Right lung (tissue), 2 donors: ENCODE measurements at regions not wholly inside any gene's neighbourhood (a gene's known extent, or its start where the extent isn't known, plus 50 kb on each side); places are given as distances from the start of the nearest gene placed in this dataset.
A peak's percentile ranks its signal among the peaks of the same experiment; 100 is the strongest.
"Not testable (repeated sequence)": the region's sequence is repeated elsewhere in the genome, so short reads cannot be mapped to it uniquely, and the experiment has no call there.

ENCODE experiments used
- DNase-seq, 2 donors: peaks; one replicate each; pipeline ENCODE4 v3.0.0-alpha.2; 2013

- DNase-seq = no peak
Measured at GRCh38 chr3:72660270-72661114, 187.8 kb downstream of the SHQ1 start.

- DNase-seq = no peak
Measured at GRCh38 chr3:72659596-72659995, 188.6 kb downstream of the SHQ1 start.

- no peak for DNase-seq
Measured at GRCh38 chr3:72659188-72659587, 189.1 kb downstream of the SHQ1 start.

- no peak for DNase-seq
Measured at GRCh38 chr3:72658466-72659100, 189.7 kb downstream of the SHQ1 start.

DNA sequence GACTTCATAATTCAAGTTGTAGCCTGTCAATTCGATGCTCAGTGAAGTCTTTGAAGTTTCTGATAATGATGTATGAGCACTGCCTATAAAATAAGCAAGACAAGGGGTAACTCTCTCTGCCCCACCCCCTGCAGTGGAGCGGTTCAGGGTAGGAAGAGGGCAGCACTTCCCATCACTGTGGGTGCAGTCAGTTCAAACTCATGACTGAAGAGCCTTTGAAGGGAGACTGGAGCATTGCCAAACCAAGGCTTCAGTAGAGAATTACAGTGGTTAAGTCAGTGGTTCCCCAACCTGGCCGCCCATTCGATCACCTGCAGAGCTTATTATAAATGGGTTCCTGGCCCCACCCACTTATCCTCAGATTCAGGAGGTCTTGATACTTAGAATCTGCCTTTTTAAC, 190.6 kb downstream of the SHQ1 start:
- no peak for DNase-seq

DNA sequence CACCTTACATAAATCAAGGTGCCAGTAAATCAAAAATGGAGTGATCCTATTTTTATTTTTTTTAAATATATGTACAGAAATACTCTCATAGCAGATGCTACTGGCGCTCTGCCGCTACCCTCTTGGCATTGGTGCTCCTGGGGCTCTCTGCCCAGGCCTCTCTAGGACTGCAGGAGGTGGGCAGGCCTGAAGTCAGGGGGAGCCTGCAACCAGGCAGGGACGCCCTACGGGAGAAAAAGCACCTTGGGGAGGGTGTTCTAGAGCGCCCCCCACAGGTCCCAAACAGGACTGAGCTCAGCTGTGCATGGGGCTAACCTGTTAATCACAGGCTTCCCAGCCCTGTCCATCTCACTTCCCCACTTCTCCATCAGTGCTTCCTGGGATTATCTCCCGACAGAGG, 192.5 kb downstream of the SHQ1 start:
- DNase-seq = no peak

- DNase-seq = peak; percentile 25 to 42
Measured at GRCh38 chr3:72655131-72655551, 193.1 kb downstream of the SHQ1 start.

- no peak for DNase-seq
Measured at GRCh38 chr3:72652395-72652794, 195.8 kb downstream of the SHQ1 start.

DNA sequence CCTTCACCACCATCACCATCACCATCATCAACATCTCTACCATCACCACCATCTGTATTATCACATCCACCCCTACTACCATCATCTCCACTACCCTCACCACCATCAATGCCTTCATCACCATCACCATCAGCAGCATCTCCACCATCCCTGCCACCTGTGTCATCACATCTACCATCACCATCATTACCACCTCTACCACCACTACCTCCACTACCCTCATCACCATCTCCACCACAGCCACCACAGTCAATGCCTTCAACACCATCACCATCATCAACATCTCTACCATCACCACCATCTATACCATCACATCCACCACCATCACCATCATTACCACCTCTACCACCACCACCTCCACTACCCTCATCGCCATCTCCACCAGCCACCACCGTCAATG, 196.7 kb downstream of the SHQ1 start:
- no peak for DNase-seq

GRCh38 chr3:72646263-72646662, 202.0 kb downstream of the SHQ1 start:
- DNase-seq = no peak

GRCh38 chr3:72643635-72644034, 204.6 kb downstream of the SHQ1 start:
- DNase-seq = not testable (repeated sequence)

DNA sequence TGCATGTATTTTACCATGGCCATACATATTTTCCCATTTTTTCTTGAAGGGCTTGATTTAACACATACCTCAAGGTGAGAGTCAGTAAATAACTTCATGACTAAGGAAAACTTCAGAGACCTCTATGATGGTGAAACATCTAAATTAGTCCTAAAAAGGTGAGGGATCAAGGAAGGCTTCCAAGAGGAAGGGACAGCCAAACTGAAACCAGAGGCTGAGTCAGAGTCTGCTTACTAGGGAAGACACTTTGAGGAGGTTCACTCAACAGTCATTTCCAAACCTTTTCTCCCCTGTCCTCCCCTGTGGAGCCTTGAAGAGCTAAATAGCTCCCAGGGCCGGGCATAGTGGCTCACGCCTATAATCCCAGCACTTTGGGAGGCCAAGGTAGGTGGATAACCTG, 206.6 kb downstream of the SHQ1 start:
- no peak for DNase-seq

DNA sequence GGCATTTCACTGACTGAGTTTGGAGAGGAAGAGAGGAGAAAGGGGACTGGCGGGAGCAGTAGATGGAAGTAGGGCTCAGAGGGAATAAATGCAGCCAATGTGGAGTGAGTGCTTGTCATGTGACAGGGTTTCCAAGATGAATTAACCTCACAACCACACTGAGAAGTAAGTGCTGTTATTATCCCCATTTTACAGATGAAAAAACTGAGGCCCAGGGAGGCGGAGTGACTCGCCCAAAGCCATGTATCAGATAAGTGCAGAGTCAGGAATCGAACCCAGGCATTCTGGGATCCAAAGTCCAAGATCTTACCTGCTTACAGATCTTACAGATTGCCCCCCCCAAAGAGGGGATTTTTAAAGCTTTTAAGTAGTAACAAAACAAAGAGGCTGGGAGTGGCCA, 207.2 kb downstream of the SHQ1 start:
- DNase-seq = no peak

DNA sequence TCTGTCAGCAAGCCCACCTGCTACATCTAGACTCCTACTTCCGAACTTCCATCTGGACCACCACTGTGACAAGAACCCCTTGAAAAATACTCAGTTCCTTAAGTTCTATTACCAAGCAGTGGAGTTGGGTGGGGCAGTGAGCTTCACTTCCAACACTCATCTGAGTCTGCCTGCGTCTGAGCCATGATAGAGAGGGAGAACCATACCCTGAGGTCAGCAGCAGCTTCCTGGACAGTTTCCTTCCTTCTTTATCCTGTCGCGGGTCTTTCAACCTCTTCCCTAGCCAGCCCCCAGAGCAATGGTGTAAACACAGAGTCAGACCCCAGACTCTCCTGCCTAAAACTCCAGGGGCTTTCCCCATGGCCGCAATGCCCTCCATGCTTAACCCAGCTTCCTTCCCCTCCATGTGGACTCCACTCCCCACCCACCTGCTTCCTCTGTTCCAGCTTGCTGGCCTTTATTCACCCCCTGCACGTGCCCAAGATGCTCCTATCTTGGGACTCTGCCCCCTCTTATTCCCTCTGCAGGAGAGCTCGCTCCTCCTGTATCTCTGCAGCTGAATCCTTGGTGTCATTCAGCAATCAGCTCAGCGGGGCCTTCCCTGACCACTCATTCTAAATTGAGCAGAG, 211.2 kb downstream of the SHQ1 start:
- no peak for DNase-seq

GRCh38 chr3:72635551-72635950, 212.7 kb downstream of the SHQ1 start:
- no peak for DNase-seq

DNA sequence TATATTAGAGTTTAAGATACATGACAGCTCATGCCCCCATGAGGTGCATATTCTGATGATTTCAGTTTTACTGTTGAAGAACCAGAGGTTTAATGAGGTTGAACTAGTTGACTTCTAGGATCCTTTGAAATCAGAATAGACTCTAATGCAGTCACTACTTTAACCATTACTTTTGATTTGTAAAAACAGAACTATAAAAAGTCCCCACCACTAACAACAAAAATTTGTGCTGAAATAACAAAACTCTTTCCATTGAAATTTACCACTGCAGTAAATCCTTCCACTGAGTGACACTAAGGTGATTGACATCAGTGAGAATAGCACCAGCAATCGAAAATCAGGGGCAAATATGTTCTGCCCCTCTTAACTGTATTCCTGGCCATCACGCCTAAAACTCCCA, 214.1 kb downstream of the SHQ1 start:
- DNase-seq = no peak

DNA sequence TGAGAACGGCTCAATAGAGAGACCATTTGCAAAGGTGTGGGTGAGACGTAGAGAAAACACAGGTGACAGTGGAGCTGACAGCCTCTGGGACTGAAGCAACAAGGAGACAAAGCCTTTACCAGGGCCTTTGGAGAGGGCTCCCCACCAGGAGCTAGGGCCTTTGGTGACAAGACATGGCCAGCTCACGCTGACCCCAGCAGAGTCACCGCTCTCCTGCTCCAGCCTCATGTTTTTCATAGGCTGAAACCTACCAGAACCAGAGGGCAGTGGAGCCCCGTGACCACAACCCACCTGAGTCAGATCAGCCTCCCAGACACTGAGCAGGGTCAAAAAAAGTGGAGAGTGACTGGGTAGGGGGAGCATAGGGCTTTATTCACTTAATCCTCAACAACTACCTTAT, 214.7 kb downstream of the SHQ1 start:
- no peak for DNase-seq

DNA sequence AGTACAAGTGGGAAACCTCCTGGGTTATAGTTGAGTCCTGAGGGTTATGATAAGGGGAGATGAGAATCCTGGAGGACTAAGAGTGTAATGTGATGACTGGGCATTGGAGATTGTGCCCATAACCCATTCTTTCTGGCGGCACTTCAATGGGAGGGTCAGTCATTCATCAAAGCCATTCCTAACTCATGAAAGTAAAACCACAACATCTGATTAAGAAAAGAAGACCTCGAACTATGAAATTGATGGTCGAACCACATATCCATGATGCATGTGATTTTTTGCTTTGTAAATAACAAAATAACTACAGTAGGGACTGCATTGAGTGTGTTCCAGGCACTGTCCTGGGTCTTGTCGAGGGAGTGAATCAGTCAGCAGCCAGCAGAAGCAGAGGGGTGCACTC, 215.1 kb downstream of the SHQ1 start:
- no peak for DNase-seq

- no peak for DNase-seq
Measured at GRCh38 chr3:72632129-72632528, 216.1 kb downstream of the SHQ1 start.

GRCh38 chr3:72630969-72631344, 217.3 kb downstream of the SHQ1 start:
- DNase-seq = no peak

GRCh38 chr3:72630327-72630968, 217.8 kb downstream of the SHQ1 start:
- DNase-seq = no peak

DNA sequence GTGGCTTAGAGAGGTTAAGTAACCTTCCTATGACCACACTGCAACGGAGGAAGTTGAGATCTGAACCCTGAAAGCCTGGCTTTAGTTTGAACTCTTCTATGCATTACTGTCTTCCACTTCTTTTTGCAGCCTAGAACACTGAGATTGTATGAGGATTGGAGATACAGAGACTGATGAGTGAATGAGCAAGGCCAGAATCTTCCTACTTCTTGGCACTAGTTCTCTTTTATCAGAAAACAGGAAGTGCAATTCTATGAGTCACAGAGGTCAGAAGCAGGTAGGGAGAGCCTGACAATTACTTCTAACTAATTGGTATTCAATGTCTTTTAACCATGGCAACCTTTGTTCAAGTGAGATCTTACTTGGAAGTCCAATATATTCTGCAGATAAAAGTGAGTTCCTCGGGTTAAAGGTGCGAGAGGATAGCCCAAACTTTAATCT, 219.0 kb downstream of the SHQ1 start:
- DNase-seq = no peak

GRCh38 chr3:72628065-72628464, 220.2 kb downstream of the SHQ1 start:
- peak; percentile 47 to 50 for DNase-seq
